RWPE2 (cell line): ENCODE measurements at regions not wholly inside any gene's neighbourhood (a gene's known extent, or its start where the extent isn't known, plus 50 kb on each side); places are given as distances from the start of the nearest gene placed in this dataset.

Experiments
- ATAC-seq: fragments of 200-7000 bp; cut with Tn5 transposase; 3 replicates; pipeline ENCODE4 v1.9.1; 2021; ENCODE audit warnings: low read depth
- DNase-seq: peaks from one replicate; pipeline ENCODE4 v3.0.0-alpha.2; 2020; ENCODE audit warnings: low spot score
- H3K27ac ChIP-seq: fragments of 450-650 bp; 2 replicates; pipeline ENCODE4 v1.5.1; 2017; ENCODE audit warnings: mild to moderate bottlenecking; ENCODE audit not compliant: poor library complexity, severe bottlenecking
- H3K27me3 ChIP-seq: fragments of 250-450 bp; sonication (Bioruptor Pico); 2 replicates; pipeline ENCODE4 v1.5.1; 2021; ENCODE audit warnings: mild to moderate bottlenecking, moderate library complexity; ENCODE audit not compliant: insufficient read depth, poor library complexity, severe bottlenecking
- H3K36me3 ChIP-seq: fragments of 250-450 bp; sonication (Bioruptor Pico); 2 replicates; pipeline ENCODE4 v1.5.1; 2020; ENCODE audit warnings: low read depth, mild to moderate bottlenecking, moderate library complexity
- H3K4me1 ChIP-seq: fragments of 250-450 bp; sonication (Bioruptor Pico); 2 replicates; pipeline ENCODE4 v1.5.1; 2021; ENCODE audit warnings: mild to moderate bottlenecking, moderate library complexity; ENCODE audit not compliant: insufficient read depth, poor library complexity, severe bottlenecking
- H3K4me3 ChIP-seq: fragments of 250-450 bp; sonication (Bioruptor Pico); 2 replicates; pipeline ENCODE4 v1.5.1; 2021; ENCODE audit warnings: mild to moderate bottlenecking, moderate library complexity; ENCODE audit not compliant: severe bottlenecking
- H3K9me3 ChIP-seq: fragments of 250-450 bp; sonication (Bioruptor Pico); 2 replicates; pipeline ENCODE4 v1.5.1; 2021; ENCODE audit warnings: mild to moderate bottlenecking, moderate library complexity; ENCODE audit not compliant: severe bottlenecking
- CTCF ChIP-seq: fragments of 450-650 bp; IDR thresholded peaks from one replicate; pipeline ENCODE4 v1.5.1; 2017; ENCODE audit warnings: mild to moderate bottlenecking, moderate library complexity; ENCODE audit not compliant: poor library complexity, severe bottlenecking

- ATAC-seq (no peak), DNase-seq (no peak)
- Histone ChIP-seq H3K36me3 (no peaks in the 10 kb centered on the region), H3K27me3 (no peaks in the 10 kb centered on the region), H3K4me3 (no peak overlapping the region), H3K9me3 (no peaks in the 10 kb centered on the region), H3K4me1 (no peaks in the 10 kb centered on the region), H3K27ac (no peak overlapping the region)
- TF ChIP-seq CTCF = no peak
Measured at GRCh38 chr11:127644366-127644765, 643.8 kb upstream of the KIRREL3 start.

GRCh38 chr11:127643268-127644058 lies 642.9 kb upstream of the KIRREL3 start:
- no peaks in the 10 kb centered on the region for H3K36me3 ChIP-seq
- no peaks in the 10 kb centered on the region for H3K4me1 ChIP-seq
- DNase-seq (no peak), ATAC-seq (no peak)
- TF ChIP-seq CTCF = no peak
- H3K4me3 ChIP-seq = no peak overlapping the region
- no peaks in the 10 kb centered on the region for H3K27me3 ChIP-seq
- no peaks in the 10 kb centered on the region for H3K9me3 ChIP-seq
- H3K27ac ChIP-seq = no peak overlapping the region

GRCh38 chr11:127640561-127641451 lies 640.2 kb upstream of the KIRREL3 start:
- peak; percentile 42; the same call in 1 of the 3 replicates for ATAC-seq
- Histone ChIP-seq H3K27ac (no peak overlapping the region), H3K4me3 (no peak overlapping the region), H3K36me3 (no peaks in the 10 kb centered on the region), H3K27me3 (no peaks in the 10 kb centered on the region), H3K9me3 (no peaks in the 10 kb centered on the region), H3K4me1 (no peaks in the 10 kb centered on the region)
- no peak for TF ChIP-seq CTCF
- DNase-seq = no peak

- DNase-seq = no peak
- no peak for TF ChIP-seq CTCF
- ATAC-seq = peak; percentile 92
Measured at GRCh38 chr11:127639916-127640315, 639.3 kb upstream of the KIRREL3 start.

More at GRCh38 chr11:127639916-127640315, 639.3 kb upstream of the KIRREL3 start:
- Histone ChIP-seq H3K27me3 (no peaks in the 10 kb centered on the region), H3K36me3 (no peaks in the 10 kb centered on the region), H3K4me3 (no peak overlapping the region), H3K27ac (no peak overlapping the region), H3K9me3 (no peaks in the 10 kb centered on the region), H3K4me1 (no peaks in the 10 kb centered on the region)
